ENCODE measurements at regions not wholly inside any gene's neighbourhood (a gene's known extent, or its start where the extent isn't known, plus 50 kb on each side); places are given as distances from the start of the nearest gene placed in this dataset.

DNA sequence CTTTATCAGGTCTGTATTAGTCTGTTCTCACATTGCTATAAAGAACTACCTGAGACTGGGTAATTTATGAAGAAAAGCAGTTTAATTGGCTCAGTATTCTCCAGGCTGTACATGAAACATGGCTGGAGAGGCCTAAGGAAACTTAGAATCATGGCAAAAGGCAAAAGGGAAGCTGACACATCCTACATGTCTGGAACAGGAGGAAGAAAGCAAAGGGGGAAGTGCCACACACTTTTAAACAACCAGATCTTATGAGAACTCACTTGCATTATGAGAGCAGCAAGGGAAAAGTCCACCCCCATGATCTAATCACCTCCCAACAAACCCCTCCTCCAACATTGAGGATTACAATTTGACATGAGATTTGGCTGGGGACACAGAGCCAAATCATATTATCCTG is 132.1 kb downstream of the PCSK1 start:
- Histone ChIP-seq H3K23me2 (ENCODE audit: low read depth, low read length) (no peaks in the 10 kb centered on the region), H3K79me1 (ENCODE audit: low read depth, low read length) (no peaks in the 10 kb centered on the region), H2BK120ac (replicated peaks; ENCODE audit: low read depth, low read length) (no peak overlapping the region), H3K9ac (replicated peaks in 1 of 4; ENCODE audit: extremely low read depth in 1 of 4, low read depth in 3 of 4, low read length in 3 of 4) (no peak overlapping the region), H3K36me3 (ENCODE audit: control insufficient read depth in 2 of 4, insufficient read depth in 4 of 4, low read length in 3 of 4) (no peaks in the 10 kb centered on the region), H3K4ac (replicated peaks; ENCODE audit: insufficient read length, low read depth, low read length) (no peak overlapping the region), H2AFZ (ENCODE audit: low read length) (no peak overlapping the region), H2BK15ac (ENCODE audit: low read length) (no peak overlapping the region), H2BK20ac (ENCODE audit: low read length) (no peak overlapping the region), H4K20me1 (replicated peaks in 1 of 2; ENCODE audit: control insufficient read depth in 1 of 2, insufficient read depth in 2 of 2, low read length in 2 of 2) (no peaks in the 10 kb centered on the region), H2BK12ac (ENCODE audit: low read depth, low read length) (no peak overlapping the region; the same call in 1 of the 2 replicates), H3K9me3 (ENCODE audit: insufficient read depth in 2 of 2, low read depth in 1 of 2, low read length in 1 of 2) (no peaks in the 10 kb centered on the region), H3K4me2 (ENCODE audit: insufficient read depth in 1 of 2, low read depth in 2 of 2, low read length in 2 of 2) (no peak overlapping the region), H3K56ac (replicated peaks; ENCODE audit: insufficient read length, low read depth, low read length) (no peak overlapping the region), H4K5ac (ENCODE audit: insufficient read length, low read depth, low read length) (no peak overlapping the region), H4K8ac (ENCODE audit: extremely low read depth, insufficient read depth, low read length) (no peak overlapping the region), H3K79me2 (ENCODE audit: control insufficient read depth in 1 of 2, insufficient read depth in 2 of 2, low read length in 2 of 2) (no peaks in the 10 kb centered on the region), H3K14ac (ENCODE audit: insufficient read length) (no peak overlapping the region), H3K18ac (ENCODE audit: extremely low read depth, low read length) (no peak overlapping the region), H2AK5ac (ENCODE audit: low read depth, low read length) (no peak overlapping the region), H2BK5ac (ENCODE audit: low read depth, low read length) (no peak overlapping the region), H3K4me1 (replicated peaks in 1 of 4; ENCODE audit: control insufficient read depth in 3 of 4, insufficient read depth in 4 of 4, low read length in 3 of 4) (peaks cover 0 to 9% (median 2%) of the 10 kb centered on the region in 4 experiments; a peak in 3 of 7 replicates), H3K4me3 (ENCODE audit: extremely low read depth in 1 of 4, insufficient read depth in 2 of 4, low read depth in 3 of 4, low read length in 4 of 4) (no peak overlapping the region), H4K91ac (replicated peaks; ENCODE audit: insufficient read length, low read length) (no peak overlapping the region), H3K27me3 (replicated peaks in 1 of 4; ENCODE audit: control insufficient read depth in 3 of 4, extremely low read depth in 1 of 4, insufficient read depth in 3 of 4, low read length in 3 of 4) (no peaks in the 10 kb centered on the region), H3K27ac (ENCODE audit: low read depth, low read length) (no peak overlapping the region), H3K23ac (ENCODE audit: insufficient read length) (no peak overlapping the region)
- no peak for DNase-seq (ENCODE audit: low read depth in 1 of 2, low spot score in 2 of 2)
- FAIRE-seq, result no peak
- POLR2A ChIA-PET (ENCODE audit: partially characterized antibody), result interaction anchor here (0.9 kb wide), 1 partner anchor 15 kb away, joined by 4 read pairs; no protein-coding TSS in a partner anchor
- no peak for TF ChIP-seq SP2 (IDR thresholded peaks at IDR 0.05; ENCODE audit: low read length)
- TF ChIP-seq CTBP2 (IDR thresholded peaks at IDR 0.05; ENCODE audit: borderline replicate concordance, insufficient read depth, insufficient read length, low read length), result no peak
- TF ChIP-seq BACH1 (IDR thresholded peaks at IDR 0.05; ENCODE audit: low read length), result no peak
- TF ChIP-seq PHF8 (conservative IDR thresholded peaks at IDR 0.05; ENCODE audit: low read depth, low read length), result no peak
- TF ChIP-seq POLR2A (IDR thresholded peaks at IDR 0.05; ENCODE audit: control extremely low read depth in 1 of 2, low read depth in 2 of 2, low read length in 2 of 2), result no peak
- no peak for TF ChIP-seq GTF2F1 (IDR thresholded peaks at IDR 0.05; ENCODE audit: borderline replicate concordance, low read depth, low read length)
- CTCF ChIA-PET (ENCODE audit: partially characterized antibody), result no interaction called here

Data from H1 (cell line).